MM.1S (cell line): ENCODE measurements at regions not wholly inside any gene's neighbourhood (a gene's known extent, or its start where the extent isn't known, plus 50 kb on each side); places are given as distances from the start of the nearest gene placed in this dataset.

Experiments
- DNase-seq: peaks from one replicate; pipeline ENCODE4 v3.0.0-alpha.2; 2015
- H2AFZ ChIP-seq: fragments of 300-600 bp; sonication (generic); 2 replicates; pipeline ENCODE4 v1.6.0; 2016; ENCODE audit warnings: antibody characterized with exemption, low read length
- H3F3A ChIP-seq: fragments of 300-600 bp; sonication (generic); 2 replicates; pipeline ENCODE4 v1.6.1; 2016; ENCODE audit warnings: mild to moderate bottlenecking, antibody characterized with exemption, low read length, moderate library complexity, mixed read lengths; ENCODE audit not compliant: insufficient read depth
- H3K27ac ChIP-seq: fragments of 300-600 bp; sonication (generic); 2 replicates; pipeline ENCODE4 v1.5.1; 2016; ENCODE audit warnings: mild to moderate bottlenecking, low read length
- H3K27me3 ChIP-seq: fragments of 300-600 bp; sonication (generic); replicated peaks from 2 replicates; pipeline ENCODE4 v1.6.0; 2016; ENCODE audit warnings: low read length; ENCODE audit not compliant: insufficient read depth
- H3K36me3 ChIP-seq: fragments of 300-600 bp; sonication (generic); replicated peaks from 2 replicates; pipeline ENCODE4 v1.6.1; 2016; ENCODE audit warnings: mild to moderate bottlenecking, low read length, mixed read lengths; ENCODE audit not compliant: insufficient read depth
- H3K4me1 ChIP-seq: fragments of 300-600 bp; sonication (generic); 2 replicates; pipeline ENCODE4 v1.6.1; 2016; ENCODE audit warnings: low read length, mixed read lengths
- H3K4me2 ChIP-seq: fragments of 300-600 bp; sonication (generic); 2 replicates; pipeline ENCODE4 v1.6.0; 2016; ENCODE audit warnings: low read depth, low read length
- H3K4me3 ChIP-seq: fragments of 300-600 bp; sonication (generic); 2 replicates; pipeline ENCODE4 v1.5.1; 2016; ENCODE audit warnings: low read length, mixed read lengths
- H3K79me2 ChIP-seq: fragments of 300-600 bp; sonication (generic); 2 replicates; pipeline ENCODE4 v1.6.1; 2016; ENCODE audit warnings: mixed run types, low read length, mixed read lengths
- H3K9ac ChIP-seq: fragments of 300-600 bp; sonication (generic); 2 replicates; pipeline ENCODE4 v1.6.1; 2016; ENCODE audit warnings: low read length, mixed read lengths
- H3K9me2 ChIP-seq: fragments of 300-600 bp; sonication (generic); replicated peaks from 2 replicates; pipeline ENCODE4 v1.6.1; 2016; ENCODE audit warnings: mild to moderate bottlenecking, low read length, mixed read lengths; ENCODE audit not compliant: insufficient read depth
- H3K9me3 ChIP-seq: fragments of 300-600 bp; sonication (generic); replicated peaks from 2 replicates; pipeline ENCODE4 v1.6.1; 2016; ENCODE audit warnings: mild to moderate bottlenecking, low read length, mixed read lengths; ENCODE audit not compliant: insufficient read depth
- H4K20me1 ChIP-seq: fragments of 300-600 bp; sonication (generic); 2 replicates; pipeline ENCODE4 v1.6.1; 2016; ENCODE audit warnings: mild to moderate bottlenecking, low read length, moderate library complexity, mixed read lengths; ENCODE audit not compliant: insufficient read depth
- EZH2 ChIP-seq: fragments of 300-600 bp; sonication (generic); optimal IDR thresholded peaks from 2 replicates; pipeline ENCODE3; 2017; ENCODE audit warnings: low read depth, mild to moderate bottlenecking, antibody characterized with exemption, low read length, mixed read lengths
- EZH2phosphoT487 ChIP-seq: fragments of 300-600 bp; sonication (generic); IDR thresholded peaks from 2 replicates; pipeline ENCODE4 v1.6.1; 2018; ENCODE audit warnings: antibody characterized with exemption, low read length
- TF ChIP-seq, protein P1 (sequence below): fragments of 300-600 bp; sonication (generic); IDR thresholded peaks from 2 replicates; pipeline ENCODE4 v1.5.1; 2016; ENCODE audit warnings: antibody characterized with exemption, low read length, mixed read lengths

GRCh38 chr2:225971433-225971832, 571.9 kb downstream of the NYAP2 start:
- no peak for TF ChIP-seq EZH2phosphoT487
- no peak for TF ChIP-seq EZH2
- TF ChIP-seq, protein P1, sequence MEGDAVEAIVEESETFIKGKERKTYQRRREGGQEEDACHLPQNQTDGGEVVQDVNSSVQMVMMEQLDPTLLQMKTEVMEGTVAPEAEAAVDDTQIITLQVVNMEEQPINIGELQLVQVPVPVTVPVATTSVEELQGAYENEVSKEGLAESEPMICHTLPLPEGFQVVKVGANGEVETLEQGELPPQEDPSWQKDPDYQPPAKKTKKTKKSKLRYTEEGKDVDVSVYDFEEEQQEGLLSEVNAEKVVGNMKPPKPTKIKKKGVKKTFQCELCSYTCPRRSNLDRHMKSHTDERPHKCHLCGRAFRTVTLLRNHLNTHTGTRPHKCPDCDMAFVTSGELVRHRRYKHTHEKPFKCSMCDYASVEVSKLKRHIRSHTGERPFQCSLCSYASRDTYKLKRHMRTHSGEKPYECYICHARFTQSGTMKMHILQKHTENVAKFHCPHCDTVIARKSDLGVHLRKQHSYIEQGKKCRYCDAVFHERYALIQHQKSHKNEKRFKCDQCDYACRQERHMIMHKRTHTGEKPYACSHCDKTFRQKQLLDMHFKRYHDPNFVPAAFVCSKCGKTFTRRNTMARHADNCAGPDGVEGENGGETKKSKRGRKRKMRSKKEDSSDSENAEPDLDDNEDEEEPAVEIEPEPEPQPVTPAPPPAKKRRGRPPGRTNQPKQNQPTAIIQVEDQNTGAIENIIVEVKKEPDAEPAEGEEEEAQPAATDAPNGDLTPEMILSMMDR: no peak
- Histone ChIP-seq H3K9me3 (no peaks in the 10 kb centered on the region), H3K4me3 (no peak overlapping the region), H2AFZ (no peak overlapping the region), H3F3A (no peaks in the 10 kb centered on the region), H3K27ac (no peak overlapping the region), H4K20me1 (no peaks in the 10 kb centered on the region), H3K79me2 (no peaks in the 10 kb centered on the region), H3K9ac (no peak overlapping the region), H3K36me3 (no peaks in the 10 kb centered on the region), H3K4me1 (no peaks in the 10 kb centered on the region), H3K27me3 (no peaks in the 10 kb centered on the region), H3K4me2 (no peak overlapping the region), H3K9me2 (no peaks in the 10 kb centered on the region)
- no peak for DNase-seq

DNA sequence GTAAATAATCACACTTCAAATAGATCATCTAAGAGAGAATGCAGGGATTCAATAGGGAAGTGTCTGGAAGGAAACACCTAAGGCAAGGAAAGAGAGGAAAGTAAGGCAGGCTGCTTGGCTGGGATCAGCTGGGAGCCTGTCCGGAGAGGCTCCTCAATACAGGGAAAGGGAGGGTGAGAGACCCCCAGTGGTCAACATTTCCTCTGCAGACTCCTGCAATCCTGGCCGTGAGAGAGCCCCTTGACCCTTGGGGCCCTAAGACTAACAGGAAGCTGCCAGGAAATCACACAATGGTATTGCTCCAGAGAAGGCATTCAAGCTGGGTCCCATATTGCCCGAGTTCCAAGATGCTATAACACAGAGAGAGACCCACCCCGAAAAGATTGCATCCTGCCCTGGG, 549.4 kb downstream of the NYAP2 start:
- no peak for DNase-seq
- no peaks in the 10 kb centered on the region for H3K27me3 ChIP-seq
- no peak overlapping the region for H3K4me2 ChIP-seq
- H3K9me2 ChIP-seq: no peaks in the 10 kb centered on the region
- no peak overlapping the region for H3K27ac ChIP-seq
- no peaks in the 10 kb centered on the region for H3K9me3 ChIP-seq
- TF ChIP-seq, protein P1: no peak
- no peak for TF ChIP-seq EZH2
- no peak for TF ChIP-seq EZH2phosphoT487
- H3K36me3 ChIP-seq: no peaks in the 10 kb centered on the region
- H3F3A ChIP-seq: no peaks in the 10 kb centered on the region
- no peaks in the 10 kb centered on the region for H3K4me1 ChIP-seq
- no peak overlapping the region for H2AFZ ChIP-seq
- H3K9ac ChIP-seq: no peak overlapping the region
- H4K20me1 ChIP-seq: no peaks in the 10 kb centered on the region
- no peaks in the 10 kb centered on the region for H3K79me2 ChIP-seq
- H3K4me3 ChIP-seq: no peak overlapping the region

DNA sequence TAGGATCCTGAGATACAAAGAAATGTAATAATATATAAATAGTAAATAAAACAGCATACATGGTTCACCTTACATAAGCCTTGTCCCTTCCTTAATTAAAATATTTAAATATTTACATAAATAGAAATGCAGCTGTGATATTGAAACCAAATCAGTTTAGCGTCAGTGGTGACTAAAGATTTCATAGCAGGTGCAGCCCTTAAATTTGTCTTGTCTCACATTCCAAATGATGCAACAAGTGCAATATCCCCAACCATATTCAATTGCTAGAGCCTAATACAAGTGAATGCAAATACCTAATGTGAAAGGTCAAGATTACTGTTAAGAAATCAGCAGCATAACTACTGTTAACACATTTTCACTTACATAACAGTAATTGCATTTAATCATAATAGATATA, 539.5 kb downstream of the NYAP2 start:
- H3K4me1 ChIP-seq: no peaks in the 10 kb centered on the region
- DNase-seq: no peak
- H3K4me3 ChIP-seq: no peak overlapping the region
- no peaks in the 10 kb centered on the region for H3F3A ChIP-seq
- no peak overlapping the region for H2AFZ ChIP-seq
- no peak overlapping the region for H3K27ac ChIP-seq
- H4K20me1 ChIP-seq: no peaks in the 10 kb centered on the region
- no peaks in the 10 kb centered on the region for H3K36me3 ChIP-seq
- H3K4me2 ChIP-seq: no peak overlapping the region
- TF ChIP-seq EZH2phosphoT487 (no peak), EZH2 (no peak)
- TF ChIP-seq, protein P1: no peak
- H3K79me2 ChIP-seq: no peaks in the 10 kb centered on the region
- H3K9me3 ChIP-seq: no peaks in the 10 kb centered on the region
- H3K27me3 ChIP-seq: no peaks in the 10 kb centered on the region
- H3K9me2 ChIP-seq: no peaks in the 10 kb centered on the region
- no peak overlapping the region for H3K9ac ChIP-seq
